PC-3 (cell line): ENCODE measurements at regions not wholly inside any gene's neighbourhood (a gene's known extent, or its start where the extent isn't known, plus 50 kb on each side); places are given as distances from the start of the nearest gene placed in this dataset.

Source experiments
- ATAC-seq: fragments of 200-7000 bp; cut with Tn5 transposase; 2 replicates; pipeline ENCODE4 v1.9.1; 2020; ENCODE audit warnings: mild to moderate bottlenecking, moderate library complexity
- BruUV-seq: library from RNA; stranded (reverse); fragments of 400-500 nt; replicated peaks from 2 replicates; lab custom pipeline; 2021; lab: Mats Ljungman, UMichigan
- CTCF ChIA-PET: fragments of 300-600 bp; sonication (Branson Sonifier 250); formaldehyde crosslinking; loops from one replicate; lab custom pipeline; 2022; ENCODE audit warnings: antibody characterized with exemption; lab: Charles Lee
- POLR2A ChIA-PET: fragments of 300-600 bp; sonication (Branson Sonifier 250); formaldehyde crosslinking; loops from one replicate; lab custom pipeline; 2022; ENCODE audit warnings: antibody characterized with exemption; ENCODE audit not compliant: unreplicated experiment; lab: Charles Lee
- DNase-seq: peaks from one replicate; pipeline ENCODE4 v3.0.0-alpha.2; 2015
- H2AFZ ChIP-seq: fragments of 300-600 bp; sonication (generic); 2 replicates; pipeline ENCODE4 v1.6.0; 2016; ENCODE audit warnings: antibody characterized with exemption, low read length
- H3F3A ChIP-seq: fragments of 300-600 bp; sonication (generic); one replicate; pipeline ENCODE4 v1.6.0; 2017; ENCODE audit warnings: antibody characterized with exemption, low read length, control low read depth, mild to moderate bottlenecking; ENCODE audit not compliant: unreplicated experiment
- H3K27ac ChIP-seq: fragments of 300-600 bp; sonication (generic); 2 replicates; pipeline ENCODE4 v1.5.1; 2016; ENCODE audit warnings: mild to moderate bottlenecking, low read length
- H3K27me3 ChIP-seq: fragments of 300-600 bp; sonication (generic); 2 replicates; pipeline ENCODE4 v1.6.1; 2016; ENCODE audit warnings: low read length, mixed read lengths
- H3K36me3 ChIP-seq: fragments of 300-600 bp; sonication (generic); 2 replicates; pipeline ENCODE4 v1.6.1; 2016; ENCODE audit warnings: low read depth, mixed run types, low read length, mixed read lengths
- H3K4me1 ChIP-seq: fragments of 300-600 bp; sonication (generic); 2 replicates; pipeline ENCODE4 v1.5.1; 2016; ENCODE audit warnings: low read length; ENCODE audit not compliant: insufficient read depth
- H3K4me2 ChIP-seq: fragments of 300-600 bp; sonication (generic); 2 replicates; pipeline ENCODE4 v1.6.0; 2016; ENCODE audit warnings: low read length
- H3K4me3 ChIP-seq: fragments of 300-600 bp; sonication (generic); 2 replicates; pipeline ENCODE4 v1.5.1; 2016; ENCODE audit warnings: mild to moderate bottlenecking, low read length, mixed read lengths
- H3K79me2 ChIP-seq: fragments of 300-600 bp; sonication (generic); 2 replicates; pipeline ENCODE4 v1.6.1; 2017; ENCODE audit warnings: low read length, mixed read lengths
- H3K9ac ChIP-seq: fragments of 300-600 bp; sonication (generic); 2 replicates; pipeline ENCODE4 v1.6.0; 2016; ENCODE audit warnings: mild to moderate bottlenecking, low read length
- H3K9me2 ChIP-seq: fragments of 300-600 bp; sonication (generic); replicated peaks from 2 replicates; pipeline ENCODE4 v1.6.1; 2016; ENCODE audit warnings: mixed run types, low read length, mixed read lengths
- H3K9me3 ChIP-seq: fragments of 300-600 bp; sonication (generic); 2 replicates; pipeline ENCODE4 v1.6.1; 2016; ENCODE audit warnings: low read length, mixed read lengths
- H4K20me1 ChIP-seq: fragments of 300-600 bp; sonication (generic); 2 replicates; pipeline ENCODE4 v1.6.1; 2016; ENCODE audit warnings: low read length, mixed read lengths
- CTCF ChIP-seq: fragments of 300-600 bp; sonication (generic); conservative IDR thresholded peaks from 2 replicates; pipeline ENCODE4 v1.5.1; 2017; ENCODE audit warnings: antibody characterized with exemption, low read depth, mild to moderate bottlenecking, low read length
- EZH2 ChIP-seq: fragments of 300-600 bp; sonication (generic); IDR thresholded peaks from one replicate; pipeline ENCODE4 v1.6.1; 2017; ENCODE audit warnings: antibody characterized with exemption, mild to moderate bottlenecking, low read length; ENCODE audit not compliant: unreplicated experiment
- EZH2phosphoT487 ChIP-seq: fragments of 300-600 bp; sonication (generic); IDR thresholded peaks from 2 replicates; pipeline ENCODE4 v1.6.1; 2018; ENCODE audit warnings: mild to moderate bottlenecking, antibody characterized with exemption, low read length, borderline replicate concordance
- intact Hi-C: fragments of 100-400 bp; cut with micrococcal nuclease; formaldehyde crosslinking; loops from 2 replicates; pipeline ENCODE4 v1.9.0; 2023

GRCh38 chr7:118731854-118732253 is 507.4 kb downstream of the ANKRD7 start:
- intact Hi-C loops = loop anchor here (5.0 to 10.0 kb wide), 3 partner anchors 85 to 467 kb away; no protein-coding TSS in a partner anchor
- Histone ChIP-seq H4K20me1 (no peaks in the 10 kb centered on the region), H3K79me2 (no peaks in the 10 kb centered on the region), H3K9me2 (no peaks in the 10 kb centered on the region), H3K4me1 (no peaks in the 10 kb centered on the region), H3K27me3 (no peaks in the 10 kb centered on the region), H3F3A (no peaks in the 10 kb centered on the region), H3K9me3 (0 out of 2 replicates have a peak, but pooled peaks cover 8% of the 10 kb centered on the region), H2AFZ (no peak overlapping the region), H3K36me3 (no peaks in the 10 kb centered on the region), H3K9ac (no peak overlapping the region), H3K4me2 (no peak overlapping the region), H3K27ac (no peak overlapping the region), H3K4me3 (no peak overlapping the region)
- CTCF ChIA-PET = interaction anchor here (0.5 to 0.6 kb wide), 2 partner anchors 229 to 475 kb away, joined by 5 read pairs; no protein-coding TSS in a partner anchor
- TF ChIP-seq EZH2phosphoT487 = no peak
- no peak for TF ChIP-seq EZH2
- TF ChIP-seq CTCF = no peak
- POLR2A ChIA-PET = no interaction called here
- DNase-seq = no peak
- no TSS peak for BruUV-seq
- peak; percentile 78 for ATAC-seq

GRCh38 chr7:118734541-118734940 is 510.0 kb downstream of the ANKRD7 start:
- H3F3A ChIP-seq = no peaks in the 10 kb centered on the region
- no peaks in the 10 kb centered on the region for H3K79me2 ChIP-seq
- no peaks in the 10 kb centered on the region for H3K4me1 ChIP-seq
- 0 out of 2 replicates have a peak, but pooled peaks cover 8% of the 10 kb centered on the region for H3K9me3 ChIP-seq
- H2AFZ ChIP-seq = no peak overlapping the region
- CTCF ChIA-PET = no interaction called here
- no peaks in the 10 kb centered on the region for H4K20me1 ChIP-seq
- POLR2A ChIA-PET = no interaction called here
- H3K27me3 ChIP-seq = no peaks in the 10 kb centered on the region
- no peak overlapping the region for H3K4me3 ChIP-seq
- ATAC-seq = no peak
- no peak overlapping the region for H3K9ac ChIP-seq
- intact Hi-C loops = loop anchor here (5.0 to 10.0 kb wide), 3 partner anchors 87 to 470 kb away; no protein-coding TSS in a partner anchor
- no TSS peak for BruUV-seq
- H3K9me2 ChIP-seq = no peaks in the 10 kb centered on the region
- H3K4me2 ChIP-seq = no peak overlapping the region
- H3K27ac ChIP-seq = no peak overlapping the region
- TF ChIP-seq CTCF = no peak
- TF ChIP-seq EZH2phosphoT487 = no peak
- no peak for TF ChIP-seq EZH2
- no peak for DNase-seq
- no peaks in the 10 kb centered on the region for H3K36me3 ChIP-seq

GRCh38 chr7:118735441-118735840 is 510.9 kb downstream of the ANKRD7 start:
- H3K9me2 ChIP-seq = no peaks in the 10 kb centered on the region
- no peak overlapping the region for H3K4me2 ChIP-seq
- H3K9ac ChIP-seq = no peak overlapping the region
- no TSS peak for BruUV-seq
- no peaks in the 10 kb centered on the region for H3K4me1 ChIP-seq
- POLR2A ChIA-PET = no interaction called here
- H3K9me3 ChIP-seq = 0 out of 2 replicates have a peak, but pooled peaks cover 8% of the 10 kb centered on the region
- no peaks in the 10 kb centered on the region for H3K79me2 ChIP-seq
- no peak overlapping the region for H3K27ac ChIP-seq
- ATAC-seq (peak; percentile 35; the same call in 1 of the 2 replicates), DNase-seq (no peak)
- intact Hi-C loops = loop anchor here (10.0 kb wide), 1 partner anchor 471 kb away; no protein-coding TSS in a partner anchor
- H3K27me3 ChIP-seq = no peaks in the 10 kb centered on the region
- no peaks in the 10 kb centered on the region for H3F3A ChIP-seq
- no peaks in the 10 kb centered on the region for H3K36me3 ChIP-seq
- CTCF ChIA-PET = no interaction called here
- TF ChIP-seq EZH2phosphoT487 (no peak), EZH2 (no peak), CTCF (no peak)
- H3K4me3 ChIP-seq = no peak overlapping the region
- H4K20me1 ChIP-seq = no peaks in the 10 kb centered on the region
- no peak overlapping the region for H2AFZ ChIP-seq
